AG20443 (cell line): ENCODE measurements at regions not wholly inside any gene's neighbourhood (a gene's known extent, or its start where the extent isn't known, plus 50 kb on each side); places are given as distances from the start of the nearest gene placed in this dataset.
"Not testable (repeated sequence)": the region's sequence is repeated elsewhere in the genome, so short reads cannot be mapped to it uniquely, and the experiment has no call there.

Experiments used
- DNase-seq: peaks from one replicate; pipeline ENCODE4 v3.0.0; 2012; ENCODE audit warnings: low spot score, mixed read lengths

DNA sequence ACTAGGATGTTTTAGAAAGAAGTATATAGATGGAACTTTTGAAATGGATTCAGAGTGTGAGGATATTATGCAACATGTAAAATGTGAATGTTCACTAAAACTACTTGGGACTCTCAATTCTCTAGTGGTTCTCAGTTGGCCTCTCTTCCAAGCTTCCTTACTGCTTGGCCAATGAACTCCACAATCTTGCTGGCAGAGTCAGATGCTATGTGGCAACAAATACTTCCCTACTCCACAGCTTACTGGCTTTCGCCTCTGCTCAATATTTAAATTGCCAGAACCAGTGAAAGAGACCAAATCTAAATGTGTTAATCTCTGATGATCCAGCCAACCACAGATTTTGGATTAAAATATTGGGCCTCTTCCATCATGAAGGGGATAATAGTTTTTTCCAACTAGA is 138.4 kb downstream of the HTR1B start:
- no peak for DNase-seq

DNA sequence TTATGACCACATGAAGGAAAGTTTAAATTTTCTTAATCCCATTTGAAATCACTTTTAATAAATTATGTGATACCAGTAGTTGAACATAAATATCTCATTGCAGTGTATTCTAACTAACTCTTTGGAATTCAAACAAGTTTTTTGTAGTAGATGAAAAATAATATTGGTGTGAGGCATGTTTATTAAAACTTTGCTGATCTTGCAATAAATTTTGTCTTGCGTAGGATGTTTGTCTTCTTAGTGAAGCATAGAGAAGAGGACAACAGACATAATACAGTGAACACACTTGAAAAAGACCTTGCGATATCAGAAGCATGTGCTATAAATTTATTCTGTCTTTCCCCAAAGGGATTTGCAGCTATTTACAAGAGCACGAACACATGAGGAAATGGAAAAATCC is 140.7 kb downstream of the HTR1B start:
- no peak for DNase-seq

DNA sequence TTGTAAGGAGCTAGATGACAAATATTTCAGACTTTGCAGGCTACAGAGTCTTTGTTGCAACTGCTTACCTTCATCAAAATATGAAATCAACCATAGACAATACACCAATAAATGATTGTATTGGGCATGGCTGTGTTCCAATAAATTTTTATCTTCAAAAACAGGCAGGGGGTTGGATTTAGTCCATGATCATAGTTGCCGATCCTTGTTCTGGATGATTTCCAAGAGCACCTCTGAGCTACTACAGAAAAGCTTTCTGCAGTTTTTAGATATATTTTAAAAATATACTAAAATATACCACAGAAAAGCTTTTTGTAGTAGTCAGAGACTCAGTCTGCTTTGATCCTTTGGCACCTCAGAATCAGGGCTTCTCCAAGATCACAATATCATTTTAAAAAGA is 145.0 kb downstream of the HTR1B start:
- DNase-seq, result no peak

DNA sequence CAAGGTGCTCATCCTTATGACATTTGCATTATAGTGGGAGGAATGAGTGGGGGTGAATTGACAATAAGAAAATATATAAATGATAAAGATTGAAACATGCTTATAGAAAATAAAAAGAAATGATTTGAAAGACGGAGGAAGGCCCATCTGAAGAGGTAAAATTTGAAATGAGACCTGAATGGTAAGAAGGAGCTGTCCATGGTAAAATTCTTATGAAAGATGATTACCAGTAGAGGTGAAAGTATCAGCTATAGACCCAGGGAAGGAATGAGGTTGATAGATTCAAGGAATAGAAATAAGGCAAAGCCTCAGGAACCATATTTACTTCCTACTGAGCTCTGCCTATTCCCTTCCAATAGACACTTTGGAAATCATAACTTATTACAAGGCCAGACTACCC is 149.7 kb downstream of the HTR1B start:
- no peak for DNase-seq

DNA sequence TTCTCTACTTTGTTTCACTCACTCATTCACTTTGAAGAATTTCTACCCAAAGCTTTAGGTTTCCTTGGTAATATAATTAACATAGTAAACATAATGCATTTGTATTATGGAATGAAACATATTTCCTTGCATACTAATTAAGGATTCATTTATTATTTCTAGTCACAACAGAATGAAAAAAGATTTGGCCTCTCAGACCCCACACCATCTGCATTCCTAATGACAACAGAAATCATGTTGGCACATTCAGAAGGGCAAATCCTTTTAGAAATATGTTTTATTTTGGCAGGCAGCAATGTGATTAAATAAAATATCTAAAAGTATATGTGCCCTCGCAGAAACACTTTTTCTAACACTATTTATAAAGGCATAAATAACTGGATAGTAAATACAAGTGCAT is 163.4 kb downstream of the HTR1B start:
- DNase-seq, result no peak

DNA sequence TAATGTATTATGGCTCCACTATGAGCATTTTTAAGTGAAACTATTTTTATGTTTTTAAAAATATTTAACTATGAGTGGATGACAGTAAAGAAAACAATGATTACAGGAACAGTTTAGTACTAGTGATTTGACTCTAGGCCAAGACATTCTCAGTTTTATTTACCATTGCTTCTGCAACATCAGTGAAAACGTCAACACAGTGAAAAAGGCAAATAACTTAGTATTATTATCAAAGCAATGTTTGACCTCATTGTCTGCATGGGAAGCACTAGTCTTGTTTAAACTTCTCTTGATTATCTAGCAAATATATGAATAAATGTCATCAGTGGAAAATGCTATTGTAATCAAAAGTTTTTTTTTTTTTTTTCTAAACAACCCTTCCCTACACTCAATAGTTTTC is 165.0 kb downstream of the HTR1B start:
- no peak for DNase-seq

DNA sequence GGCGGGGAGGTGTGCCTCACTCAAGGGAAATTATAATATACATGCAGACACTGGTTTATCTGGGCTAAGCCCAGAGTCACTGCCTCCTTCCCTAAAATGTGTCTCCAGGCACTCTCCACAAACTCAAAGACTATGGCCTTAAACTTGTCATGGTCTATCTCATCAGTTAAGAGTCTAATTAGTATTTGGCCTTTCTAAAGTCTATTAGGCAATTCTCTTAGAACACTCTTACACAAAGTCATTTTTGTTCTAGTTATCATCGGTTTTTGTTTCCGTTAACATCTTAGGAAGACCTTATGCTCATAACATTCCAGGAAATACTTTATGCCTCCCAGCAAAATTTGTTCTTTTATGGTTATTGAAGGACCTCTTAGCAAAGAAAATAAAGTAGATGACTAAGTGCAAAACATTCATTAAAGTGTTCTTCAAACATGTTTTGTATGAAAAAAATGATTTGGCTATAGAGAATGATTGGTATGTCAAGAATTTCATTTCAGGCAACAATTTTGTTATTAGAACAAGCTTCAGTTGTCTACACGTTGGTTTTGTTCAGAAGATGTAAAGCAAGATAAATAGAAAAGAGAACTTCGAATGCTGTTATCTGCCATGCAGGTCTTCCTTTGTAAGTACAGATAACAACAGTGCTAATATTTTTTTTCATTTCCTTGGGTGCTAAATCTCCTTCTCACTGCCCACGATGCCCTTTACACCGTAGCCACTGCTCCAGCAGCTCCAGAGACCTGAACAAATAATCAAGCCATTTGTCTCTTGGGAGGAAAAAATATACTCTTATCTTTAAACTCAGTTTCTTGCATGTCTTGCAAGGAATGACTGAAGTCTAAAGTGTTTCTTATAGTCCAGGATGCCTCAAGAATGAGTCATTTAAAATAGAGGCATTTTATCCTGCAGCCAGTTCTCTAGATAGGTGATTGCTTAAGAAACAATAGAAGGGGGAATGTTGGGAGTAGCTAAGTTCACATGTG is 170.4 kb downstream of the HTR1B start:
- DNase-seq, result peak; percentile 8

DNA sequence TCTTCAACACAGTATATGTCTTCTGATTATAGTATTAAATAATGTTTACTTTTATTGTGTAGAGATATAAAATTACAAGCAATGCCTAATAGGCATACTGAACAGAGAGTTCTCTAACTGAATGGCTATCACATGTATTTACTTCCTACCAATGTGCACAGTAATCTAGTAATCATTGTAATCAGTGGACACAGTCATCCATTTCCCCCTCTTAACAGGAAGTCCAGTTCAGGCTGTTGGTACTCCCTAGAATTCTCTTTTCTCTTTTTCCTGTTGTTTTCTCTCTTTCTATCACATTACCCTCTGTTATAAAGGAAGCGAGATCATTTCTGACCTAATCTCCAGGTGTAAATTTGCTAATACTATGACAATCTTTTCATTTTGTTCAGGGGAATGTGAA is 172.5 kb downstream of the HTR1B start:
- DNase-seq, result no peak

DNA sequence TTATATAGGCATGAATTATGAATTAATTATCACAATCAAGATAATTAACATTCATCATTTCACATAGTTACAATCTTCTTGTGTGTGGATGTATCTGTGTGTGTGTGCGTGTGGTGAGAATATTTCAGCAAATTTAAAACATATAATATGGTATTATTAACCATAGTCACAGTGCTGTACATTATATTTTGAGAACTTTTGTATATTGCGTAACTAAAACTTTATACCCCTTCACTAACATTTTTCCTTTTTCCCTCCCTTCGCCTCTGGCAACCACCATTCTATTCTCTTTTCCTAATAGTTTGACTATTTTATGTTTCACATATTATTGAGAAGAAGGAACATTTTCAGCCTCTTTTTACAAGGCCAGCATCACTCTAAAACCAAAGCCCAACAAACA is 176.8 kb downstream of the HTR1B start:
- DNase-seq, result no peak

DNA sequence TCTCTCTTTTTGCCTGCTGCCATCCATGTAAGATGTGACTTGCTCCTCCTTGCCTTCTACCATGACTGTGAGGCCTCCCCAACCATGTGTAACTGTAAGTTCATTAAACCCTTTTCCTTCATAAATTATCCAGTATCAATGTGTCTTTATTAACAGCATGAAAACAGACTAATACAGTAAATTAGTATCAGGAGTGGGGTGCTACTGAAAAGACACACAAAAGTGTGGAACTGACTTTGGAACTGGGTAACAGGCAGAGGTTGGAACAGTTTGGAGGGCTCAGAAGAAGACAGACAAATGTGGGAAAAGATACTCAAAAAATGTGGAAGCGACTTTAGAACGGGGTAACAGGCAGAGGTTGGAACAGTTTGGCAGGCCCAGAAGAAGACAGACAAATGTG is 189.4 kb downstream of the HTR1B start:
- no peak for DNase-seq

DNA sequence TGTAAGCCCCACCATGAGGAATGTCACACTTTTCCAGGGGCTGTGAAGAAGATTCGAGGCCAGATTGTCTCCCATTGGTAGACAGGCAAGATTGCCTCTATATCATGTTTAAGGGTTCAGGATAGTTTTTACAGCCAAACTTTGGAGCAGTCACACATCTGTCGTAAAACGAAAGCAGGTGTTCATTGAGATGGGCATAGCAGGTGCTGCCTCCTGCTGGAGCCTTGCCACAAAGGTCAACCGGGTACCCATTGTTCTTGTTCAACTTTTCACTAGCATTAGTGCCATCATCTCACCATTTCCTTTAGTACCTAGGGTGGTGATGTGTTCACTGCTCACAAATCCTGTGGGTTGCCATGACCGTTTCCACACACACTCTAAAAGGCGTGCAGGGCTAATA is 198.3 kb downstream of the HTR1B start:
- DNase-seq, result no peak

DNA sequence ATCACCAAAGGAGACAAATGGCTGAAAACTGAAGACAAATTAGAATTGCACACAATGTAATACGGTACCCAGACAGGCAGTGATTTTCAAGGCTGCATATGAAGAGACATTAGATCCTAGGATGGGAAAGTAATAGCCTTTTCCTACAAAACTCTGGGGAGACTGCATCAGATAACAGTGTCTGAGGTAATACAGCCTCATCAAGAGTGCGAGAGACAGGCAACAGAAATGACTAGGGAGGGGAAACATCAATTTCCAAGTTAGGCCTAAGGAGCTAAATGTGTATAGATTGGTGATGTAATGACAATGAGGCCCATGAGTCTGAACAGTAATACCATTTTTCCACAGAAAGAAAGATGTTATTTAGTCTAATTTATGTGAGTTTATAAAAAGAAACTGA is 200.3 kb downstream of the HTR1B start:
- no peak for DNase-seq

DNA sequence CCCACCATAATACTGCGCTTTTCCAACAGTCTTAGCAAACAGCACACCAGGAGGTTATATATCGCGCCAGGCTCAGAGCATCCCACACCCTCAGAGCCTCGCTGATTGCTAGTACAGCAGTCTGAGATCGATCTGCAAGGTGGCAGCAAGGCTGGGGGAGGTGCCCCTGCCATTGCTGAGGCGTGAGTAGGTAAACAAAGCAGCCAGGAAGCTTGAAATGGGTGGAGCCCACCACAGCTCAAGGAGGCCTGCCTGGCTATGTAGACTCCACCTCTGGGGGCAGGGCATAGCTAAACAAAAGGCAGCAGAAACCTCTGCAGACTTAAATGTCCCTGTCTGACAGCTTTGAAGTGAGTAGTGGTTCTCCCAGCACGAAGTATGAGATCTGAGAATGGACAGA is 211.5 kb downstream of the HTR1B start:
- DNase-seq, result not testable (repeated sequence)

DNA sequence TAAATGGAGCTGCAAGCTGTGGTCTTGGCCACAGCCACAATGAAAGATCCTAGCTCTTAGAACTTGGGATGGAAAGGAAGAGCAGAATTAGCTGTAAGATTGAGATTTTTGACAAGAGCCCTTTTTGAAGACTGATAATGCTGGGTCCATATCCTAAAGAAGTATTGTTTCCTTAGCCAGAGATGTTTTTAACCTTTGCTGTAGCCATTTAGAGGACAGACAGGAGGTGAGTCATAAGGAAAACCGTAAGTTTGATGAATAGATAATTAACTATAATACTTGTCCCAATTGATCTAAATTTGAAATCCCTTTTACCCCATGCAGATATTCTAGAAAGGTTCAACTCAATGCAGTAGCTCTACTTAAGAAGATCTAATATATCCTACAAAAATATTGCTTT is 213.7 kb downstream of the HTR1B start:
- no peak for DNase-seq

DNA sequence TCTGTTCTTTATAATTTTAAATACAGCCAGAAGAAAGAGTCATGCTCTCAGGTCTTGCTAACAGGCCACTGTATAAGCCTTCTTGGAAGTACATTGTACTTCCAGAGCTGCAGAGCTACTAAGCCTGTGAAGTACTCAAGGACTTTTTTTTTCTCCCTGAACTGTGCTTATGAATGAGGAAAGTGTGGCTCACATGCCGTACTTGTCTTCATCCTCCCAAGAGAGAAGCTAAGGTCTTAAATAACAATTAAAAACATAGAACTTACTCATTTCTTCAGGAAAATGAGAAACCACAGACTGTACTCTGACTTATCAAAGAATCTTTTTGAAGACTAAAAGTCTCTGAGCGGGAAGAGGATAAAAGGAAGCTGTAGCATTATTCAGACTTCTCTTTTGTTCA is 218.3 kb downstream of the HTR1B start:
- no peak for DNase-seq

DNA sequence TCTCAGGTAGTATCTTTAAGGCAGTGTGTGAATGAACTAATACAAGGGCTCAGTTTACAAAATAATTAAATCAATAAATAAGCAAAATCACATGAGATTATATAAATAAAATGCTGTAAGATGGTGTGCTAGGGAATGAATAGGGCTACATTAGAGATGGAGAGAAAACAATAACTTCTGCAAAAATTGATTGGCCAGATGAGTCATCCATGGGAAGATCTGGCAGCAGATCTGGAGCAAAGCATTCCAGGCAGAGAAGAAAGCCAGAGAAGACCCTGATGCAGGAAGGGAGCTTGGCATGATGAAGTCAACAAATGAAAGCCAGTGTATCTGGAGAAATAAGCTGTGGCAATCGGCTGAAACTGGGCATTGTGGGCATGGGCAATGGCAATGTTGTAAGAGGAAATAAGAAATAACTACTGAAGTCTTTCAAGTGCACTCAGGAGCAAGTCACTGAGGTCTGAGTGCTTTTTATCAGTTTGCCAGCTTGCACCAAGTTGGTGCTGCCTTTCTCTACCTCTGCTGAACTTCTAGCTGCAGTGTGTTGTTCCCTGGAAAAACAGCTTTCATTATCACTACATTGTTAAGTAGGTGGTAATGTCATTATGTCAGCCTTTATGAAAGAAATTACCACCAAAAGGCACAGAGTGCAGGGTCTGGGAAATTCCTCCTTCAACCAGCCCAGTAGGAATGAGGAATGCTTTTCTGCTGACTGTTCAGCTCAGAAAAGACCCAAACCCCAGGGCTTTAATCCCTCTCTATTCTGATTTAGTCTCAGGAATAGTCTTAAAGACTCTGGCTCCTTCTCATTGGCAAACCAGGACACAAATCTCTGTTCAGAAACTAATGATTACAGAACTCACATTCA is 231.6 kb downstream of the HTR1B start:
- no peak for DNase-seq

DNA sequence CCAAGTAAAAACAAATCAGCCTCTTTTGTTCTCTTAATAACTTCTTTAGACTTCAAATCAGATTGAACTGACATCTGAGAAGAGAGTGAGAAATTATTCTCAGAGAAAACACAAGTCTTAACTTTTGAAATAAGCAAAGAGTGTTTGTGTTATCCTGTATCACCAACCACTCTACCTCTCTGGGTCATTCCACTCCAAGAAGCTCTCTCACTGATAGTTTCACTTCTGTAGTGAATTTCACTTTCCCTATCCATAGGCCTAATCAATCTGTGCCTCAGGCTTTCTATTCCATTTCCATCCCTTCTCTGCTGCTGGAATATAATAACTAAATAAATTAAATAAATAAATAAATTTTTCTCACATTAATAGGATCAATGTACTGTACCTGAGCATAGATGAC is 235.0 kb downstream of the HTR1B start:
- DNase-seq, result no peak

DNA sequence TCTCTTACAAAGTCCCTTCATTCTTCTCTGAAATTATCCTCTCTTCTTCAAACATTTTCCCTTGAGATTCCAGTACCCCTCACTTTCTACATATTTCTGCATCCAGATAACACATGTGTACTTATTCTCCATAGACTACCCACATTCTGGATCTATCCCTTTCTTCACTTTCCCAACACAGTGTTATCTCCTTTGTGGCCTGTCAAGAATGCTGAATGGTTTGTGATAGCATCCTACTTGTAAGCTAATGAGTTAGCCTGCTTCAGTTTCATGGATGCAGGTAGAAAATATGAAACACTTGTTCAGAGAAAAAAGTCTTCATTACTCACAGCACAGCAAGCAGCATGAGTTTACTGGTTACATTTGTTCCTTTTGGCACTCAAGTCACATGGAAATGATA is 245.4 kb downstream of the HTR1B start:
- no peak for DNase-seq

DNA sequence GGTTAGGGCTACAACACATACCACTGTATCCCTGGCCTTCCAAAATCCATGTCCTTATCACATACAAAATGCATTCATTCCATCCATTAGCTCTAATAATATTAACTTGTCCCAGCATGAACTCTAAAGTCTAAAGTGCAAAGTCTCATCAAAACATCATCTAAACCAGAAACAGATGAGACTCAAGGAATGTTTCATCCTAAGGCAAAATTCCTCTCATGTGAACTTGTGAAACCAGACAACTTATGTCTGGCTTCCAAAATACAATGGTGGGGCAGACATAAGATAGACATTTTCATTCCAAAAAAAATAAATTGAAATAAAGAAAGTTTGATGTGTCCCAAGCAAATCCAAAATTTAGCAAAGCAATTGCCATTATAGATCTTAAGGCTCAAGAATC is 257.4 kb downstream of the HTR1B start:
- no peak for DNase-seq

DNA sequence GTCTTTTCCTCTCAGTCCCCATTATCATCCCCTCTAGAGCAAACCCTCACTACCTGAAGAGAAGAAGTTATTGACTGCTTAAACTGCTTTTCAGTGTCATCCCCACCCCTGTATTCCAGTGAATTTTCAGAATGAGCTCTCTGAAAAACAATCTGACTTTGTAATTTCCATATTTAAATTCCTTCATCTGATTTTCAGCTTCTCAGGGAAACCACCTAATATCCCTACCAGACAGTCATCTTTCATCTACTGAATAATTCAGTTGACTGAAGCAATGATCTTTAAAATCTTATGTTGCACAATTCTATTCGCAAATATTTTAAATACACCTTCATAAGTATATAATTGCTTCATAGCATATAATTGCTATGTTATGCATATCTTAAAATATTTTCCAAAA is 258.7 kb downstream of the HTR1B start:
- DNase-seq, result no peak

DNA sequence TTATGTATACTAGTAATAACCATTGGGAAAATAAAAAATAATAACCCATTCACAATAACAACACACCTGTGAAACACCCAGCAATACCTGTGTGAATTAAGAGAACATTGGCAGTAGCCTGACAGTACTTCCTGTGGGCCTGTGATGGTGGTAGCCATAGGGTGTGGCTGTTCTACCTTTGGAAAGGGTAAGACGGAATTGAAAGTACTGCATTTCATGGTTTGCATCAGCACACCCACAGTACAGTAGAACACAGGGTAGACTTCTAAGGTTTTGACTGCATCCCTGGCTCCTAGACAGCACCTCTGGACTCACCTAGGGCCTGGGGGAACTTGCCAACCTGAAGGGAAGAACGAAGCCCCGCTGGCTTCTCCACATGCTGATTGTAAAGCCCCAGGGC is 279.8 kb downstream of the HTR1B start:
- DNase-seq, result no peak

DNA sequence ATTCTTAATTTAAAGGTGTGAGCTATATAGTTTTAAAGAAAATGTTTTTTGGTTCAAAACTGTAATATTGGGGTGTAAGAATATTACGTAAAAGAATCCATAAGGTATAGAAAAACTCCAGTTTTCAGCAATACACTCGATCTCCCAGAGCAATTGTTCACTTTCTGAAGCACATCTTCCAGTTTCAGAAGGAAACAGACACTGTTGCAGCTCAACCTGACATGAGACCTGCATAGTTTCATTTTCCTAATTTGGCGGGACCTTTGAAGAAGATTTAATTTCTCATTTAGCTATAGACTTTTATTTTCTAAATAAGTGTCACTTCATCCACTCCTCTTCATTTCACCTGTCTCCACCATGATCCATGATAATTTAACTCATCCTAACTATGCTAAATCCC is 281.5 kb downstream of the HTR1B start:
- DNase-seq, result no peak

DNA sequence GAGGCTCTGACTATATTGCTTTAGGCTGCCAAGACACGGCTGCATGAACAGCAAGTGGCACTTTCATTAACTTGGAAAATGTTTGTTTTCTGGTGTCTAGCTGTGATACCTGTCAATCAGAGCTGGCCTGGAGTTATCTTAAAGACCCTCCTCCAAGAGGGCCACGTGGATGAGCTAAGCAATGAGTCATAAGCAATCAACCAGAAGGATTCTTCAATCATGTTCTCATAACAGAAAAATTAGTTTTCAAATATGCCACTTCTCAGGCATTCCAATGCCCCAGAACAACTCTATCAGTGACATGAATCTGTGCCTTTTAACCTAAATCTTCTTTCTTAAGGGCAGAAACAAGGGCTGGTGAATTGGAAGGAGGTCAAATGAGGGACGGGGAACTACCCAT is 283.0 kb downstream of the HTR1B start:
- no peak for DNase-seq
